ENCODE measurements at regions not wholly inside any gene's neighbourhood (a gene's known extent, or its start where the extent isn't known, plus 50 kb on each side); places are given as distances from the start of the nearest gene placed in this dataset.

DNA sequence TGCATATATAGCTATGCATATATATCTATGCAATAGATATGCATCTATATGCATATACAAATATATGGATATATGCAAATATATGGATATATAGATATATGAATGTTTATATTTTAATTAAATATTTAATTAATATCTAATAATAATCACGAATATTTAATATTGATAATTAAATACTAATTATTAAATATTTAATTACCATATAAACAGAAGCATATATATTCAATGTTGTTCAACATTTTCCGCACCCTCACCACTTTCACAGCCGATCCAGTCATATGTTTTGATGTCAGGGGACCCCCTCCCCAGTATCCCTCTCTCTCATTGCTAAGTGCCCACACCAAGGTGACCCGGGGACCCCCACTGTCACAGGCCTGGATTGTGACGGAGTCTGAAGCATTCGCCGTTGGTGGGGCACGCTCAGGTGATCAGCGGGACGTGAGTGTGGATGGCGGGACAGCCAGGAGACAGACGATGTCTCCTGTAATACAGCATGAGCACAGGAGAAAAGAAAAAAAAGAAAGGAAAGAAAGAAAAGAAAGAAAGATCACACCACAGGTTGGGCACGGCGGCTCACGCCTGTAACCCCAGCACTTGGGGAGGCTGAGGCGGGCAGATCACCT, 199.7 kb downstream of the CRLF2 start:
- intact Hi-C loops (cut with DNase I) = no loop called here
- ATAC-seq = no peak
- TF ChIP-seq, protein P1, sequence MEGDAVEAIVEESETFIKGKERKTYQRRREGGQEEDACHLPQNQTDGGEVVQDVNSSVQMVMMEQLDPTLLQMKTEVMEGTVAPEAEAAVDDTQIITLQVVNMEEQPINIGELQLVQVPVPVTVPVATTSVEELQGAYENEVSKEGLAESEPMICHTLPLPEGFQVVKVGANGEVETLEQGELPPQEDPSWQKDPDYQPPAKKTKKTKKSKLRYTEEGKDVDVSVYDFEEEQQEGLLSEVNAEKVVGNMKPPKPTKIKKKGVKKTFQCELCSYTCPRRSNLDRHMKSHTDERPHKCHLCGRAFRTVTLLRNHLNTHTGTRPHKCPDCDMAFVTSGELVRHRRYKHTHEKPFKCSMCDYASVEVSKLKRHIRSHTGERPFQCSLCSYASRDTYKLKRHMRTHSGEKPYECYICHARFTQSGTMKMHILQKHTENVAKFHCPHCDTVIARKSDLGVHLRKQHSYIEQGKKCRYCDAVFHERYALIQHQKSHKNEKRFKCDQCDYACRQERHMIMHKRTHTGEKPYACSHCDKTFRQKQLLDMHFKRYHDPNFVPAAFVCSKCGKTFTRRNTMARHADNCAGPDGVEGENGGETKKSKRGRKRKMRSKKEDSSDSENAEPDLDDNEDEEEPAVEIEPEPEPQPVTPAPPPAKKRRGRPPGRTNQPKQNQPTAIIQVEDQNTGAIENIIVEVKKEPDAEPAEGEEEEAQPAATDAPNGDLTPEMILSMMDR (IDR thresholded peaks at IDR 0.05) = no peak

DNA sequence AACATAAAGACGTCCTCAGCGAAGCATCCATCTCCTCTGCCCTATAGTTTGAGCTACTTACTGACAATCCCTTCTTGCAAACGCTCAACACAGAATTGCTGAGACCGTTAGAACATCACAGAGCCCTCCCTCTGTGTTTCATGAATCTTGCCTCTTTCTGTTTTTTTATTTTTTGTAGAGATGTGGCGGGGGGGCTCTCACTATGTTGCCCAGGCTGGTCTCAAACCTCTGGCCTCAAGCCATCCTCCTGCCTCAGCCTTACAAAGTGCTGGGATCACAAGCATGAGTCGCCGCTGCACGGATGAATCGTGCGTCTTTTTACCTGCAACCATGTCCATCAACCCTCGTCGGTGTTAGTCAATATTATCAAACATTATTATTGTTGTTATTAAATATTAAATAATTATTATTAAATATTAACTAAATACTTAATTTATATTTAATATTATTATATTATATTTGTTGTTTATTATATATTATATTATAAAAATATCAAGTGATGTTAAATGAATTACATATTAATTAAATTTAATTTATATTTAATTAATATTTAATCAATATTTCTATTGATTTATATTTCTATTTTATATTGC, 200.7 kb downstream of the CRLF2 start:
- no peaks in the 10 kb centered on the region for H3K4me1 ChIP-seq
- TF ChIP-seq, protein P1 (IDR thresholded peaks at IDR 0.05) = no peak
- no peaks in the 10 kb centered on the region for H3K9me3 ChIP-seq
- no peaks in the 10 kb centered on the region for H3K36me3 ChIP-seq
- ATAC-seq (no peak), DNase-seq (no peak)
- H3K4me3 ChIP-seq = no peak overlapping the region
- intact Hi-C loops (cut with DNase I) = no loop called here
- no peak overlapping the region for H3K27ac ChIP-seq
- H3K27me3 ChIP-seq = no peaks in the 10 kb centered on the region

More for the DNA sequence above, 199.7 kb downstream of the CRLF2 start:
- Histone ChIP-seq H3K27me3 (no peaks in the 10 kb centered on the region), H3K36me3 (no peaks in the 10 kb centered on the region), H3K4me1 (no peaks in the 10 kb centered on the region), H3K4me3 (no peak overlapping the region), H3K27ac (no peak overlapping the region), H3K9me3 (no peaks in the 10 kb centered on the region)
- DNase-seq = no peak

DNA sequence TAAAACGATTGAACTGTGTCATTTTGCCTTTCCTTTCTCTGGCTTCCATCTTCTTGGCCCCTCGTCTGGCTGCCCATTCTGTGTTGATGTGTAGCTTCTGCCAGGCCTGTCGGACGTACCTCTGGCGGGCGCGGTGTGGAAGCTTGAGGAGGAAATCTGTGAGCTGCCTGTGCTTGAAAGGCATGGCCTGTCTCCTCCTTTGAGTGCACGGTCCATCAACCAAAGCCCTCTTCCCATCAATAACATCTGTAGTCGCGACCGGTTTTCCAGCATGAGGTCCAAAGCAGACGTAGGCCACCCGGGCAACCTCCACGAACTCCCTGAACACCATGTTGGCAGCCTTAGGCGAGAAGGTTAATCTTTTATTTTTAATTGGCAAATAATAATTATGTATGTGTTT, 202.7 kb downstream of the CRLF2 start:
- ATAC-seq (no peak), DNase-seq (no peak)
- intact Hi-C loops (cut with DNase I) = no loop called here
- Histone ChIP-seq H3K36me3 (no peaks in the 10 kb centered on the region), H3K27me3 (no peaks in the 10 kb centered on the region), H3K4me3 (no peak overlapping the region), H3K27ac (no peak overlapping the region), H3K4me1 (no peaks in the 10 kb centered on the region), H3K9me3 (no peaks in the 10 kb centered on the region)
- TF ChIP-seq, protein P1 (IDR thresholded peaks at IDR 0.05) = no peak

DNA sequence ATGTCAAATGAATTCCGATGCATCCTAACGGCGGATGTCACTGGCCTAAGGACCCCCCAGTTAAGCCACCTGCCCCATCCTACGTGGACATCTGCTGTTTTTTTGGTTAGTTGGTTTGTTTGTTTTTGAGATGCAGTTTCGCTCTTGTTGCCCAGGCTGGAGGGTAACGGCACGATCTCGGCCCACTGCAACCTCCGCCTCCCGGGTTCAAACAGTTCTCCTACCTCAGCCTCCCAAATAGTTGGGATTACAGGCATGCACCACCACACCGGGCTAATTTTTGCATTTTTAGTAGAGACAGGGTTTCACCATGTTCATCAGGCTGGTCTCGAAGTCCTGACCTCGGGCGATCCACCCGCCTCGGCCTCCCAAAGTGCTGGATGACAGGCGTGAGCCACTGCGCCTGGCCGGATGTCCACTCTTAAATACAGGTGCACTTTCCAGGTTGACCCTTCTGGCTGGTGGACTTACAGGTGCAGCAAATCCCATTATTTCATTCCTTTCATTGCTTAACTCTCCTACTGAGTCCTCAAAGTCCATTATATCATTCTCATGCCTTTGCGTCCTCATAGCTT, 206.2 kb downstream of the CRLF2 start:
- Histone ChIP-seq H3K27ac (no peak overlapping the region), H3K4me1 (no peaks in the 10 kb centered on the region), H3K36me3 (no peaks in the 10 kb centered on the region), H3K27me3 (no peaks in the 10 kb centered on the region), H3K4me3 (no peak overlapping the region), H3K9me3 (no peaks in the 10 kb centered on the region)
- TF ChIP-seq, protein P1 (IDR thresholded peaks at IDR 0.05) = no peak
- DNase-seq (no peak), ATAC-seq (no peak)
- intact Hi-C loops (cut with DNase I) = no loop called here

DNA sequence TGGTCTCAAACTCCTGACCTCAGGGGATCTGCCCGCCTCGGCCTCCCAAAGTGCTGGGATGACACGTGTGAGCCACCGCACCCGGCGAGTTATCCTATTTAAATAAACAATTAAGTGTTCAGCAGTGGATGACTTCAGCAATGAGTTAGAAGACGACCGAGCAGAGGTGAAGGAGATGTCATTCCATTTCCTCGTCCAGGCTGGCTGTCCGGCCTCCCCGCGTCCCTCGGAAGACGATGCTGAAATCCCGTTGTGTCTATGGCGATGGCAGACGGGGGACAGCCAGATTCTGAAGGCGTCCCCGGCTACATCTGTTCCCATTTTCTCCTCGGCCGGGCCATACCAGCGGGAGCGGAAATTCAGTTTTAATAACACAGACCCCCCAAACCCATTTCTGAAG, 209.8 kb downstream of the CRLF2 start:
- intact Hi-C loops (cut with DNase I) = no loop called here

More for the DNA sequence above, 209.8 kb downstream of the CRLF2 start:
- Histone ChIP-seq H3K4me3 (no peak overlapping the region), H3K9me3 (no peaks in the 10 kb centered on the region), H3K27ac (no peak overlapping the region), H3K4me1 (no peaks in the 10 kb centered on the region), H3K36me3 (no peaks in the 10 kb centered on the region), H3K27me3 (no peaks in the 10 kb centered on the region)
- no peak for ATAC-seq
- DNase-seq = no peak
- TF ChIP-seq, protein P1 (IDR thresholded peaks at IDR 0.05) = no peak
